ENCODE measurements at regions not wholly inside any gene's neighbourhood (a gene's known extent, or its start where the extent isn't known, plus 50 kb on each side); places are given as distances from the start of the nearest gene placed in this dataset.
A peak's percentile ranks its signal among the peaks of the same experiment; 100 is the strongest.
"Not testable (repeated sequence)": the region's sequence is repeated elsewhere in the genome, so short reads cannot be mapped to it uniquely, and the experiment has no call there.

DNA sequence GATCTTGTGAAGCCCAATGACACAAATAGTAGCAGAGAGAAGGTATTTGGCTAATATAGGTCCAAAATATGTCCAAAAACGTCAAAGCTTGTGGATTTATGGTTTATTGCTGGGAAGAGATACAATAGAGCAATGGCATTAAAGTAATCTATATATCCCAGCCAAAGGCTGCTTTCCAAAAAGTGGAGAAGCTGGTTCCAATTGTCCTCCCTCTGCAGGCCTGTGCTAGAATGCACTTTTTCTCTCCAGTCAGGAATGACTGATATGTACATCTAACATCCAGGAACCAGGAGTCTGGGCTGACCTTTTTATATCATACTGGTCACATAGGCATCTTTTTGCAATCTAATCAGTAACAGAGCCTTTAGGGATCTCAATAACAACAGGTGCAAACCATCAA, 167.1 kb upstream of the FAM3C start:
- DNase-seq (ENCODE audit: low read depth in 2 of 2), result peak in 1 of 2 donors; percentile 8

DNA sequence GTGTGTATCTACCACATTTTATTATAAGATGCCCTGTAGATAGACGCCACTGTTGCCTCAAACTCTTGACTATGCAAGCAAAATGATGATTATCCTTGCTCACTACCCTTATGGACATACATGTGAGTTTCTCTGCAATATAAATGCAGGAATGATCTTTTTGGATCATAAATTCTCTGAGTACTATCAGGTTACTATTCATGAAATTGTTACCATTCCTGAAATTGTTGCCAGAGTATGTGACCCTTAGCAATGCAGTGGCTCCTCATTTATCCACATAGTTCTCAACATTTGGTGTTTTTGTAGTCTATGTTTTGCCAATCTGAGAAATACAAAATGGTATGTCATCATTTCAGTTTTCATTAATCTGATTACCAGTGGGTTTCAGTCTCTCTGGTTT, 166.2 kb upstream of the FAM3C start:
- no peak for DNase-seq (ENCODE audit: low read depth in 2 of 2)

DNA sequence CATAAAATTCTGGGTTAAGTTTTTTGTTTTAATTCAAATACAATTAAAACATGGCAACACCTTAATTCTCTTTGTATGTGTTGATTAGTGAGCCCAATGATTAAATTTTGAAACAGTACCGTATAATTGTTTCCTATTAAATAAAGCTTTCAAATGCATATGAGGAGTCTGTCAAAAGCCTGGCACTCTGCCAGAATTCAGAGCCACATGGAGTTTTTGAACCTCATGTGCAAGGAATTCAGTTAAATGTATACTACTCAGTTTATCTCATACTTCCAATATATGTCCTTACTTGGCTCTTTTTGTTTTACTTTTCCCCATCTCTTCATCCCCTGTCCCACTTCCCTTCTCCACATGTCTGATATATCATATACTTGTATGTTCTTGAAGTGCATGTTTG, 165.6 kb upstream of the FAM3C start:
- peak; percentile 15 to 32 for DNase-seq (ENCODE audit: low read depth in 2 of 2)

- DNase-seq (ENCODE audit: low read depth in 2 of 2), result no peak
Measured at GRCh38 chr7:121560267-121560990, 164.3 kb upstream of the FAM3C start.

DNA sequence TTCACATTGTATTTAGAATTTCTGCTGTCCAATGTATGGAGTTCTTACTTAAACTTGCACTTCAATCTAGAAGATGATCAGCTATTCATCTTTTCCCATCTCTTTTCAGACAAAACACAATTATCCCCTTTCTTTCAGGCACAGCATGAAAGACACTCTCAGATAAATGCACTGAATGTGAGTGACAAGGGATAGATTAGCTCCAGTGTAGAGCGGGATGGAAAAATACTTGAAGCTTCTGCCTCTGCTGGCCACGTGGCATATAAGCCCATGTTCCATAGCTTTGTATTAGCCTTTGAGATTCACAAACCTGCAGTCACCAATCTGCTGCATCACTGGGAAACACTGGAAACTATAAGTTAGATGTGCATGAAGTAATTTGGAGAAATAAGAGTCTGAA, 162.2 kb upstream of the FAM3C start:
- no peak for DNase-seq (ENCODE audit: low read depth in 2 of 2)

- DNase-seq (ENCODE audit: low read depth in 2 of 2), result no peak
Measured at GRCh38 chr7:121557034-121557892, 161.2 kb upstream of the FAM3C start.

DNA sequence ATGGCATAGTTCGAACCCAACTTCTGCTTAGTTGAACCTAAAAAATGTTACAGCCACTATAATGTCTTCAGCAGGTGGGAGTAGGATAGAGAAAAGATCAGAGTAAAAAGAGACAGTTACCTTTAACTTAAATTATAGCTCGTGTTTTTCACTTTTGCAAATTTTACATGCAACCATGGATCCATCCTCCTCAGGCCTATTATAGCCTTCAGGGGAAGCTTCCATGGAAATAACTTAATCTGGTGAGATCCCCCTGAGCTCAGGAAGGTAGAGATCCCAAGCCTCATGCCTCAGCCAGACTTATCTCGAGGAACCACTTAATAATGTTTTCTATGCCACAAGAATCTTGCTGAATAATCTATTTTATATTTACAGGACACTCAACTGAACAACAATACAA, 159.4 kb upstream of the FAM3C start:
- DNase-seq (ENCODE audit: low read depth in 2 of 2), result no peak

- peak; percentile 80 to 83 for DNase-seq (ENCODE audit: low read depth in 2 of 2)
Measured at GRCh38 chr7:121547544-121548092, 151.5 kb upstream of the FAM3C start.

GRCh38 chr7:121546632-121547543, 150.8 kb upstream of the FAM3C start:
- no peak for DNase-seq (ENCODE audit: low read depth in 2 of 2)

DNA sequence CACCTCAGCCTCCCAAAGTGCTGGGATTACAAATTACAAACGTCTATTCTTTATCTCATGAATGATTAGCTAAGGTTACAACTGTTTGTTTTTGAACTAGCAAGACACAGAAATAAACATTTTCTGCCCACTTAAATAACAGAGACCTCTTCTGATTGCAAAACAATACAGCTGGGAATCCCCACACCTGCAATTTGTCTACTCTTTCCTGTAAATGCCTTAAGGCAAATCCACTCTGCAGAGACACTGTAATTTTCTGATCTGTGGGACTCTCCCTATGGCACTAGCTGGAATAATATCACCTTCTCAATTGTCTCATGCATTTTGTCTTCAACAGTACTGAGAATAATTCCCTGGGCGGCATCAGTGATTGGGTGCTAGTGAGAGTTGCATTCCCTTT, 149.3 kb upstream of the FAM3C start:
- peak in 1 of 2 donors; percentile 14 for DNase-seq (ENCODE audit: low read depth in 2 of 2)

DNA sequence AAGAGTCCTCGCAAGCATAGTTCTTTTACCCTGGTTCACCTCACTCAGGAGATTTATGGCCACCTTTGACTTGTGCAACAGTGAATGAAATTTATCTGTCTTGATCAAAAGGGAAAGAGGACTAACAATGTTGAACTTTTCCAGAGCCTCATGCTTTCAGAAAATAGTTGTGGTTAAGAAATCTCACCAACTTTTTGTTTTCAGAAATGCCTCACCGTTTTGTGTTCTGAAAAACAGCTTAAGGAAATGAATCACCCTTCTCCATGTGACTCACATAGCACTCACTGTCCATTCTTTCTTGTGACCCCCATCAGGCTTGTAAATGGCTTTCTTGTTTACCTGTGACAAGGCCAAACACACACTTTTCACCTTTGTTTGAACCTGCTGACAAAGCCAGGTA, 148.6 kb upstream of the FAM3C start:
- peak; percentile 26 to 97 for DNase-seq (ENCODE audit: low read depth in 2 of 2)

GRCh38 chr7:121544238-121544637, 148.1 kb upstream of the FAM3C start:
- no peak for DNase-seq (ENCODE audit: low read depth in 2 of 2)

DNA sequence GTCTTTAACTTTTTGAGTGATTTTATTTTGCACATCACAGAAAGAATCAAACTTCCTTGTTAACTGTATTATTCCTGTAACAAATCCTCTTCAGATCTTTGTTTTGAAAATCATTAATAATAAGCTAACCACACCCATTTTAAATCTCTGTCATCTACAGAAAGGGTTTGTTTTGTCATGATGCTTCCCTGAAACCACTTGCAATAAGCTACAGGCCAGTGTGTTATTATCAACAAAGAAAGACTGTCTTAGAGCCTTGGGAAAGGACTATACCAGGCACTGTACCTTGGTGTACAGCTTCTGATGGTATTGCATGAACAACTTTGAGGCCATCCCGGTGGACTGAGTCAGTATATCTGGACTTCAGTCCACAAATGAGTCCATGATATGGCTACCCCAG, 145.3 kb upstream of the FAM3C start:
- DNase-seq (ENCODE audit: low read depth in 2 of 2), result no peak

GRCh38 chr7:121540138-121540537, 144.0 kb upstream of the FAM3C start:
- no peak for DNase-seq (ENCODE audit: low read depth in 2 of 2)

GRCh38 chr7:121537031-121537430, 140.9 kb upstream of the FAM3C start:
- DNase-seq (ENCODE audit: low read depth in 2 of 2), result no peak

GRCh38 chr7:121531175-121532070, 135.3 kb upstream of the FAM3C start:
- DNase-seq (ENCODE audit: low read depth in 2 of 2), result peak in 1 of 2 donors; percentile 21

DNA sequence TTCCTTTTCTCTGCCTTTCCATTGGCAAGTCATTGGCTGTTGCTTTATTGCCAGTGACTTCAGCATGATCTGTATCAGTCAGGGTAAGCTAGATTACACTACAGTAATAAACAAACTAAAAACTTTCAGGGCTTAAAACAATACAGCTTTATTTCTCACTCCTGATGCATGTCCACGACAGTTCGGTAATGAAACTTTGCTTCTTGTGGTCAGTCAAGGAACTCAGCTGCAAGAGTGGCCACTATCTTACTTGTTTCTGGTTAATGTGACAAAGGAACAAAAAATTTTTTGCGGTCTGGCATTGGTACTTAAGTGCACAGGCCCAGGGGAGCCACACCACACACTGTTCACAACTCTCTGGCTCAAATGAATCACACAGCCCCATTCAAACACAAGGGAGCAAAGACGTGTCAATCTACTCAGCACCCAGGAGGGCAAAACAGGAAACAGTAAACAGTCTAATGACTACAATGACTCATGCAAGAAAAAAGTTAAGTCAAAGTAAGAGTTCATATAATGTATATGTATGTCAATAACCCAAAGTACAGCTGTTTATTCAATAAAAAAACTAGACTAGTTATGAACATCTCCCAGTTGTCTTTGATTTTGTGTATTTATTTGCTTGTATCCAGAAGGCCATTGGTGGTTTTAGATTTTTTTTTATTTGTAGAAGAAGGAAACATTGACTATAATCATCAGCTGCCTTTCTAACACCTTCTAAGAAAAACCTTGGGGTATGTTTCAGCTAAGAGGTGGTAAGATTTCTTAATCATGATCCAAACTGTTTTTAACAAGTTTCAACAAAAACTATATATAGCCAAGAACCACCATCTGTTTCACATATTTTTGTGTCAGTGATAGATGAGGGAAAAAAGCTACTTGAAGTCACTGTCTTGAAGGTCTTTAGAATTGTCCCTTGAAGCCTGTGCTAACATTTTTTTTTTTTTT, 134.4 kb upstream of the FAM3C start:
- DNase-seq (ENCODE audit: low read depth in 2 of 2), result peak; percentile 5 to 95

- no peak for DNase-seq (ENCODE audit: low read depth in 2 of 2)
Measured at GRCh38 chr7:121529003-121529402, 132.9 kb upstream of the FAM3C start.

GRCh38 chr7:121526210-121526609, 130.1 kb upstream of the FAM3C start:
- not testable (repeated sequence) for DNase-seq (ENCODE audit: low read depth in 2 of 2)
